D721Med (cell line): ENCODE measurements at regions not wholly inside any gene's neighbourhood (a gene's known extent, or its start where the extent isn't known, plus 50 kb on each side); places are given as distances from the start of the nearest gene placed in this dataset.

Source experiments
- DNase-seq: peaks from one replicate; pipeline ENCODE4 v3.0.0; 2011; ENCODE audit warnings: low spot score; ENCODE audit not compliant: insufficient read length
- FAIRE-seq: peaks from 2 replicates; lab custom pipeline; 2011; peaks lifted over from hg19 to GRCh38; lab: Jason Lieb, UNC
- CTCF ChIP-seq: IDR thresholded peaks from 2 replicates; pipeline ENCODE4 v1.5.1; 2012; ENCODE audit warnings: mild to moderate bottlenecking, control low read depth; ENCODE audit not compliant: insufficient read depth; ENCODE audit errors: missing control alignments

- FAIRE-seq (no peak), DNase-seq (no peak)
- TF ChIP-seq CTCF = no peak
These were observed 441.3 kb upstream of the MGMT start for GRCh38 chr10:129025787-129026186.

DNA sequence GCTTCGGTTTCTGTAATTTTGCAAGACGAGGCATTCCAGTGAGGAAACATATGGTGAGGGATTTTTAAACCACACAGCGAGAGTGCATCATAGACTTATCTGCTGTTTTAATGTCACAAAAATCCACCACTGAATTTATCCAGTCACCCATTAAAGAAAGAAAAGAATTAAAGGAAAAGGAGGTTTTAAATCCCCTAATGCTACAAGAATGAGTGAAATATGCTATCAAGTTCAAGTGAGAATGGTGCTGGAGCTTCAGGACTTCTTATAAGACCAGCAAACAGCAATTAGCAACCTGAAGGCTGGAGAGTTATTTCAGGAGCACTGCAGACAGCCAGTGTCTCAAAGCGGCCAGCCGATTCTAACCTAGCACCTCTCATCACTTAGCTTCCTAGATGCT is 439.1 kb upstream of the MGMT start:
- TF ChIP-seq CTCF = no peak
- DNase-seq (no peak), FAIRE-seq (no peak)

GRCh38 chr10:129028451-129028850 is 438.6 kb upstream of the MGMT start:
- FAIRE-seq (no peak), DNase-seq (no peak)

GRCh38 chr10:129029051-129029450 is 438.0 kb upstream of the MGMT start:
- TF ChIP-seq CTCF = no peak
- FAIRE-seq (no peak), DNase-seq (no peak)

More at GRCh38 chr10:129028451-129028850, 438.6 kb upstream of the MGMT start:
- no peak for TF ChIP-seq CTCF

DNA sequence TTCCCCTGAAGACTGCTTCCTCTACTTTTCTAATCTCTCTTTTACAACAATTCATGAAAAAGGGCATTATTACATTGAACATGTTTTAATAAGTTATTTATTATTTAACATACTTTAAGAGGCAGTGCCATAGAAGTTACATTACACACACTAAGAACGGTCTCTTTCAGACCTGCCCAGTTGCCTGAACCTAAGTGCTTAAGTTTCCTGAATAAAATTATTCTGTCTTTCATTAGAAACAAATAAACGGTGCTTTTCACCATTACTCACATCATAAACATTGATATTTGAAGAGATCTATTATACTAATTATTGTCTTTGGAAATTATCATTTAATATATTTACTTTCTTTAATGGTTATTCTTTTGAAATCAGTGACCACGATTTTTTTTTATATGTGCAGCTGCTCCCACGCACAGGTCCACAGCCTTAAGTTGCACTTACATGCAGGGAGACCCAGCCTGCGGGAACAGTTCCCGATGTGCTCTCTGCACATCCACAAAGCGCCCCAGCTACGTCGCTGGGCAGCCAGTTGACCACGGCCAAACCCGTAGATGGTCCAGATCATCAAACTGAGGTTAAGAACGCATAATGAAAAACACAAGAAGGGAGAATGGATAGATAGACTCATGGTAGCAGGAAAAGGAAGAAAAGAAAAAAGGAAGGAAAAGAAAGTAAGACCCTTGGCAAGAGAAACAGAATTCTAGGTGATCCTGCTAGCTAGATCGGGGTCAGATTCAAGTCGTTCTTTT is 437.0 kb upstream of the MGMT start:
- TF ChIP-seq CTCF = no peak
- FAIRE-seq = no peak
- DNase-seq = no peak

GRCh38 chr10:129030603-129030895 is 436.5 kb upstream of the MGMT start:
- no peak for TF ChIP-seq CTCF
- DNase-seq (no peak), FAIRE-seq (no peak)

- peak; percentile 32 for DNase-seq
- FAIRE-seq = no peak
- peak; percentile 89 for TF ChIP-seq CTCF
These were observed 435.8 kb upstream of the MGMT start for GRCh38 chr10:129030996-129031843.
